Keratinocyte (primary cell): ENCODE measurements at regions not wholly inside any gene's neighbourhood (a gene's known extent, or its start where the extent isn't known, plus 50 kb on each side); places are given as distances from the start of the nearest gene placed in this dataset.

Experiments used
- DNase-seq: peaks from one replicate; pipeline ENCODE4 v3.0.0-alpha.2; 2011; ENCODE audit warnings: low read depth, missing footprints, low spot score
- FAIRE-seq: peaks from 2 replicates; lab custom pipeline; 2011; peaks lifted over from hg19 to GRCh38; lab: Jason Lieb, UNC
- H2AFZ ChIP-seq: 2 replicates; pipeline ENCODE4 v1.6.0; 2012; ENCODE audit warnings: low read length, control low read depth, inconsistent platforms; ENCODE audit not compliant: control insufficient read depth
- H3K27ac ChIP-seq: 2 replicates; pipeline ENCODE4 v1.5.1; 2011; ENCODE audit warnings: low read length; ENCODE audit not compliant: control insufficient read depth, insufficient read depth
- H3K27me3 ChIP-seq: 3 replicates; pipeline ENCODE4 v1.6.0; 2011; ENCODE audit warnings: low read length; ENCODE audit not compliant: control insufficient read depth, insufficient read depth; ENCODE audit errors: extremely low read depth
- H3K36me3 ChIP-seq, 2 experiments: 2 replicates in 1 of 2; 3 replicates in 1 of 2; pipeline ENCODE4 v1.5.1; 2011; ENCODE audit warnings: low read length in 2 of 2, mild to moderate bottlenecking in 1 of 2; ENCODE audit not compliant: control insufficient read depth in 2 of 2, insufficient read depth in 2 of 2; ENCODE audit errors: extremely low read depth in 1 of 2
- H3K4me1 ChIP-seq: 3 replicates; pipeline ENCODE4 v1.5.1; 2011; ENCODE audit warnings: low read length; ENCODE audit not compliant: control insufficient read depth, insufficient read depth; ENCODE audit errors: extremely low read depth
- H3K4me2 ChIP-seq: 3 replicates; pipeline ENCODE4 v1.6.0; 2011; ENCODE audit warnings: low read depth, low read length; ENCODE audit not compliant: control insufficient read depth, insufficient read depth; ENCODE audit errors: extremely low read depth
- H3K4me3 ChIP-seq, 3 experiments: fragments of 200-600 bp in 1 of 3; sonication (generic) in 1 of 3; 2 replicates in 2 of 3; 3 replicates in 1 of 3; pipeline ENCODE4 v1.5.1; 2011 to 2016; ENCODE audit warnings: low read length in 3 of 3, mild to moderate bottlenecking in 3 of 3, control low read depth in 2 of 3, inconsistent platforms in 1 of 3, low read depth in 1 of 3, mixed read lengths in 1 of 3, mixed run types in 1 of 3, moderate library complexity in 1 of 3; ENCODE audit not compliant: control insufficient read depth in 2 of 3, insufficient read depth in 2 of 3; ENCODE audit errors: extremely low read depth in 1 of 3
- H3K79me2 ChIP-seq: 2 replicates; pipeline ENCODE4 v1.6.0; 2012; ENCODE audit warnings: low read length; ENCODE audit not compliant: control insufficient read depth, insufficient read depth
- H3K9ac ChIP-seq: 3 replicates; pipeline ENCODE4 v1.6.0; 2011; ENCODE audit warnings: low read length; ENCODE audit not compliant: control insufficient read depth, insufficient read depth; ENCODE audit errors: extremely low read depth
- H3K9me1 ChIP-seq: 3 replicates; pipeline ENCODE4 v1.6.0; 2011; ENCODE audit warnings: low read length; ENCODE audit not compliant: control insufficient read depth, insufficient read depth; ENCODE audit errors: extremely low read depth
- H3K9me3 ChIP-seq: 2 replicates; pipeline ENCODE4 v1.5.1; 2012; ENCODE audit warnings: low read depth, low read length; ENCODE audit not compliant: control insufficient read depth
- H4K20me1 ChIP-seq: 3 replicates; pipeline ENCODE4 v1.6.0; 2011; ENCODE audit warnings: low read length; ENCODE audit not compliant: control insufficient read depth, insufficient read depth; ENCODE audit errors: extremely low read depth
- CTCF ChIP-seq, 3 experiments: IDR thresholded peaks in 1 of 3; conservative IDR thresholded peaks in 1 of 3; optimal IDR thresholded peaks in 1 of 3; 2 replicates in 2 of 3; 3 replicates in 1 of 3; pipeline versions ENCODE3 to v1.5.1; 2011; ENCODE audit warnings: low read length in 3 of 3, mild to moderate bottlenecking in 3 of 3, moderate library complexity in 2 of 3, control low read depth in 1 of 3, inconsistent platforms in 1 of 3; ENCODE audit not compliant: insufficient read depth in 2 of 3; ENCODE audit errors: extremely low read depth in 1 of 3
- EZH2 ChIP-seq: IDR thresholded peaks from one replicate; pipeline ENCODE4 v1.6.1; 2012; ENCODE audit warnings: inconsistent platforms, mild to moderate bottlenecking, low read length, moderate library complexity
- dilution Hi-C: fragments of 300-500 bp; cut with MboI; formaldehyde crosslinking; loops from one replicate; pipeline ENCODE4 v1.7.0; 2020; ENCODE audit warnings: low sequenced_read_pairs; ENCODE audit not compliant: extremely low pct_ligation_motif_present

- no peaks in the 10 kb centered on the region for H3K27me3 ChIP-seq
- no peak overlapping the region for H3K27ac ChIP-seq
- no peaks in the 10 kb centered on the region for H3K36me3 ChIP-seq
- dilution Hi-C loops = no loop called here
- H2AFZ ChIP-seq = no peak overlapping the region
- no peak for TF ChIP-seq CTCF (optimal IDR thresholded peaks at IDR 0.05 in 1 of 3, IDR thresholded peaks at IDR 0.05 in 1 of 3, conservative IDR thresholded peaks at IDR 0.05 in 1 of 3; ENCODE audit: extremely low read depth in 1 of 3, insufficient read depth in 2 of 3, low read length in 3 of 3)
- no peak for TF ChIP-seq EZH2
- no peak for FAIRE-seq
- H3K9me3 ChIP-seq = no peaks in the 10 kb centered on the region
- H3K9me1 ChIP-seq = no peaks in the 10 kb centered on the region
- H4K20me1 ChIP-seq = no peaks in the 10 kb centered on the region
- H3K4me3 ChIP-seq = no peak overlapping the region
- H3K79me2 ChIP-seq = no peaks in the 10 kb centered on the region
- no peaks in the 10 kb centered on the region for H3K4me1 ChIP-seq
- no peak overlapping the region for H3K4me2 ChIP-seq
- no peak overlapping the region for H3K9ac ChIP-seq
- no peak for DNase-seq
These were observed 86.1 kb upstream of the LMO4 start for GRCh38 chr1:87242445-87243185.

GRCh38 chr1:87243573-87243972 is 85.1 kb upstream of the LMO4 start:
- Histone ChIP-seq H2AFZ (no peak overlapping the region), H3K4me1 (no peaks in the 10 kb centered on the region), H3K9me3 (no peaks in the 10 kb centered on the region), H3K36me3 (no peaks in the 10 kb centered on the region), H4K20me1 (no peaks in the 10 kb centered on the region), H3K9me1 (no peaks in the 10 kb centered on the region), H3K4me3 (no peak overlapping the region), H3K27me3 (no peaks in the 10 kb centered on the region), H3K4me2 (no peak overlapping the region), H3K9ac (no peak overlapping the region), H3K79me2 (no peaks in the 10 kb centered on the region), H3K27ac (no peak overlapping the region)
- FAIRE-seq (no peak), DNase-seq (no peak)
- TF ChIP-seq EZH2 (no peak), CTCF (optimal IDR thresholded peaks at IDR 0.05 in 1 of 3, IDR thresholded peaks at IDR 0.05 in 1 of 3, conservative IDR thresholded peaks at IDR 0.05 in 1 of 3; ENCODE audit: extremely low read depth in 1 of 3, insufficient read depth in 2 of 3, low read length in 3 of 3) (no peak)
- dilution Hi-C loops = no loop called here
